T-helper 17 cell (primary cell): ENCODE measurements at regions not wholly inside any gene's neighbourhood (a gene's known extent, or its start where the extent isn't known, plus 50 kb on each side); places are given as distances from the start of the nearest gene placed in this dataset.
"Not testable (repeated sequence)": the region's sequence is repeated elsewhere in the genome, so short reads cannot be mapped to it uniquely, and the experiment has no call there.

Experiments used
- ATAC-seq: fragments of 150-1000 bp; cut with Tn5 transposase; 2 replicates; pipeline ENCODE4 v1.10.0; 2021; ENCODE audit warnings: mild to moderate bottlenecking, moderate library complexity
- DNase-seq, 3 donors: peaks; one replicate each; pipeline versions ENCODE4 v3.0.0 to v3.0.0-alpha.2; 2020 to 2021
- H3K9me3 ChIP-seq: one replicate; pipeline ENCODE4 v1.7.0; 2013; ENCODE audit warnings: low read length, mild to moderate bottlenecking; ENCODE audit not compliant: control insufficient read depth, poor library complexity, severe bottlenecking
- H3K27ac Mint-ChIP-seq: one replicate; pipeline ENCODE4 v1.8.0; 2022; ENCODE audit warnings: mild to moderate bottlenecking, moderate library complexity, mixed read lengths
- H3K27me3 Mint-ChIP-seq: one replicate; pipeline ENCODE4 v1.8.0; 2022; ENCODE audit warnings: mixed read lengths
- H3K36me3 Mint-ChIP-seq: one replicate; pipeline ENCODE4 v1.8.0; 2022; ENCODE audit warnings: low read depth, mixed read lengths
- H3K4me1 Mint-ChIP-seq: one replicate; pipeline ENCODE4 v1.8.0; 2022; ENCODE audit warnings: mild to moderate bottlenecking, mixed read lengths
- H3K4me3 Mint-ChIP-seq: one replicate; pipeline ENCODE4 v1.8.0; 2022; ENCODE audit warnings: mild to moderate bottlenecking, moderate library complexity, mixed read lengths

GRCh38 chr5:5880077-5880763, 457.7 kb downstream of the ICE1 start:
- no peak for ATAC-seq

GRCh38 chr5:5857396-5857795, 434.9 kb downstream of the ICE1 start:
- Mint-ChIP-seq H3K4me1 (no peaks in the 10 kb centered on the region), H3K4me3 (no peak overlapping the region), H3K36me3 (no peaks in the 10 kb centered on the region), H3K27ac (no peak overlapping the region), H3K27me3 (peaks cover 5% of the 10 kb centered on the region)
- no peaks in the 10 kb centered on the region for H3K9me3 ChIP-seq
- DNase-seq (no peak), ATAC-seq (no peak)

More at GRCh38 chr5:5880077-5880763, 457.7 kb downstream of the ICE1 start:
- no peaks in the 10 kb centered on the region for H3K4me1 Mint-ChIP-seq
- H3K27me3 Mint-ChIP-seq = peaks cover 39% of the 10 kb centered on the region
- no peaks in the 10 kb centered on the region for H3K9me3 ChIP-seq
- H3K36me3 Mint-ChIP-seq = no peaks in the 10 kb centered on the region
- DNase-seq = no peak
- H3K27ac Mint-ChIP-seq = no peak overlapping the region
- H3K4me3 Mint-ChIP-seq = no peak overlapping the region

GRCh38 chr5:5854087-5854486, 431.6 kb downstream of the ICE1 start:
- Mint-ChIP-seq H3K27me3 (peaks cover 11% of the 10 kb centered on the region), H3K4me1 (no peaks in the 10 kb centered on the region), H3K36me3 (no peaks in the 10 kb centered on the region), H3K27ac (no peak overlapping the region), H3K4me3 (no peak overlapping the region)
- DNase-seq (no peak), ATAC-seq (no peak)
- H3K9me3 ChIP-seq = no peaks in the 10 kb centered on the region

GRCh38 chr5:5838493-5838892, 416.0 kb downstream of the ICE1 start:
- ATAC-seq (no peak), DNase-seq (no peak)
- H3K9me3 ChIP-seq = no peaks in the 10 kb centered on the region
- no peaks in the 10 kb centered on the region for H3K27me3 Mint-ChIP-seq
- no peaks in the 10 kb centered on the region for H3K36me3 Mint-ChIP-seq
- H3K4me1 Mint-ChIP-seq = no peaks in the 10 kb centered on the region
- no peak overlapping the region for H3K4me3 Mint-ChIP-seq
- H3K27ac Mint-ChIP-seq = no peak overlapping the region

GRCh38 chr5:5831622-5832021, 409.1 kb downstream of the ICE1 start:
- not testable (repeated sequence) for ATAC-seq, H3K36me3 Mint-ChIP-seq, H3K4me1 Mint-ChIP-seq, H3K27ac Mint-ChIP-seq, H3K4me3 Mint-ChIP-seq, H3K9me3 ChIP-seq, DNase-seq
- H3K27me3 Mint-ChIP-seq = peaks cover 23% of the 10 kb centered on the region

- ATAC-seq (no peak), DNase-seq (no peak)
- no peak overlapping the region for H3K4me3 Mint-ChIP-seq
- peaks cover 29% of the 10 kb centered on the region for H3K27me3 Mint-ChIP-seq
- H3K27ac Mint-ChIP-seq = no peak overlapping the region
- no peaks in the 10 kb centered on the region for H3K9me3 ChIP-seq
- H3K36me3 Mint-ChIP-seq = no peaks in the 10 kb centered on the region
- H3K4me1 Mint-ChIP-seq = no peaks in the 10 kb centered on the region
Measured at GRCh38 chr5:5828619-5829018, 406.1 kb downstream of the ICE1 start.

GRCh38 chr5:5826911-5827310, 404.4 kb downstream of the ICE1 start:
- peaks cover 32% of the 10 kb centered on the region for H3K27me3 Mint-ChIP-seq
- no peak overlapping the region for H3K27ac Mint-ChIP-seq
- no peak overlapping the region for H3K4me3 Mint-ChIP-seq
- no peaks in the 10 kb centered on the region for H3K36me3 Mint-ChIP-seq
- ATAC-seq = no peak
- H3K4me1 Mint-ChIP-seq = no peaks in the 10 kb centered on the region
- no peak for DNase-seq
- no peaks in the 10 kb centered on the region for H3K9me3 ChIP-seq

- Mint-ChIP-seq H3K36me3 (no peaks in the 10 kb centered on the region), H3K4me1 (no peaks in the 10 kb centered on the region), H3K27ac (no peak overlapping the region), H3K27me3 (peaks cover 25% of the 10 kb centered on the region), H3K4me3 (no peak overlapping the region)
- no peak for DNase-seq
- ATAC-seq = no peak
- no peaks in the 10 kb centered on the region for H3K9me3 ChIP-seq
Measured at GRCh38 chr5:5822729-5823257, 400.3 kb downstream of the ICE1 start.

- ATAC-seq (no peak), DNase-seq (no peak)
- H3K4me1 Mint-ChIP-seq = no peaks in the 10 kb centered on the region
- H3K9me3 ChIP-seq = no peaks in the 10 kb centered on the region
- H3K36me3 Mint-ChIP-seq = no peaks in the 10 kb centered on the region
- no peak overlapping the region for H3K4me3 Mint-ChIP-seq
- no peak overlapping the region for H3K27ac Mint-ChIP-seq
- peaks cover 18% of the 10 kb centered on the region for H3K27me3 Mint-ChIP-seq
Measured at GRCh38 chr5:5816960-5817359, 394.5 kb downstream of the ICE1 start.

GRCh38 chr5:5813441-5813840, 391.0 kb downstream of the ICE1 start:
- ATAC-seq = no peak
- H3K27me3 Mint-ChIP-seq = peaks cover 13% of the 10 kb centered on the region
- DNase-seq = no peak
- H3K4me3 Mint-ChIP-seq = no peak overlapping the region
- H3K4me1 Mint-ChIP-seq = no peaks in the 10 kb centered on the region
- no peaks in the 10 kb centered on the region for H3K9me3 ChIP-seq
- no peak overlapping the region for H3K27ac Mint-ChIP-seq
- H3K36me3 Mint-ChIP-seq = no peaks in the 10 kb centered on the region

GRCh38 chr5:5810461-5810860, 388.0 kb downstream of the ICE1 start:
- DNase-seq (no peak), ATAC-seq (no peak)
- H3K27me3 Mint-ChIP-seq = peaks cover 15% of the 10 kb centered on the region
- H3K36me3 Mint-ChIP-seq = no peaks in the 10 kb centered on the region
- H3K4me1 Mint-ChIP-seq = no peaks in the 10 kb centered on the region
- no peak overlapping the region for H3K4me3 Mint-ChIP-seq
- H3K27ac Mint-ChIP-seq = no peak overlapping the region
- no peaks in the 10 kb centered on the region for H3K9me3 ChIP-seq

- ATAC-seq = no peak
- Mint-ChIP-seq H3K4me1 (no peaks in the 10 kb centered on the region), H3K36me3 (no peaks in the 10 kb centered on the region), H3K27ac (no peak overlapping the region), H3K4me3 (no peak overlapping the region), H3K27me3 (peaks cover 13% of the 10 kb centered on the region)
- DNase-seq = no peak
- H3K9me3 ChIP-seq = no peaks in the 10 kb centered on the region
Measured at GRCh38 chr5:5805916-5806315, 383.4 kb downstream of the ICE1 start.

- H3K27me3 Mint-ChIP-seq = peaks cover 13% of the 10 kb centered on the region
Measured at GRCh38 chr5:5804478-5805233, 382.2 kb downstream of the ICE1 start.

More at GRCh38 chr5:5804478-5805233, 382.2 kb downstream of the ICE1 start:
- H3K27ac Mint-ChIP-seq = no peak overlapping the region
- ATAC-seq (no peak), DNase-seq (no peak)
- H3K9me3 ChIP-seq = no peaks in the 10 kb centered on the region
- H3K4me3 Mint-ChIP-seq = no peak overlapping the region
- H3K36me3 Mint-ChIP-seq = no peaks in the 10 kb centered on the region
- no peaks in the 10 kb centered on the region for H3K4me1 Mint-ChIP-seq
